Transverse colon (tissue), 4 donors: ENCODE measurements at regions not wholly inside any gene's neighbourhood (a gene's known extent, or its start where the extent isn't known, plus 50 kb on each side); places are given as distances from the start of the nearest gene placed in this dataset.

Experiments
- DNase-seq: peaks from one replicate; pipeline ENCODE4 v3.0.0-alpha.2; 2019
- H3K27ac ChIP-seq, 4 donors: fragments of 200-600 bp; sonication (generic); 2 replicates each; pipeline ENCODE4 v1.5.1; 2016 to 2018; ENCODE audit warnings: inconsistent platforms in 4 of 4
- H3K27me3 ChIP-seq: fragments of 200-600 bp; sonication (generic); 2 replicates; pipeline ENCODE4 v1.5.1; 2017; ENCODE audit warnings: inconsistent platforms
- H3K36me3 ChIP-seq, 4 donors: fragments of 200-600 bp; sonication (generic); 2 replicates each; pipeline ENCODE4 v1.5.1; 2017 to 2019; ENCODE audit warnings: inconsistent platforms in 4 of 4
- H3K4me1 ChIP-seq, 4 donors: fragments of 200-600 bp; sonication (generic); 2 replicates each; pipeline ENCODE4 v1.5.1; 2017 to 2020; ENCODE audit warnings: inconsistent platforms in 4 of 4
- H3K4me3 ChIP-seq, 4 donors: fragments of 200-600 bp; sonication (generic); 1 replicate in 1 of 4; 2 replicates in 3 of 4; pipeline versions ENCODE4 v1.5.1 to v1.6.1; 2017 to 2019; ENCODE audit warnings: inconsistent platforms in 4 of 4
- H3K9me3 ChIP-seq, 2 donors: fragments of 200-600 bp; sonication (generic); 2 replicates each; pipeline ENCODE4 v1.5.1; 2017 to 2019; ENCODE audit warnings: inconsistent platforms in 2 of 2
- EP300 ChIP-seq: sonication (generic); formaldehyde crosslinking; IDR thresholded peaks from one replicate; pipeline ENCODE4 v1.6.1; 2017; ENCODE audit warnings: antibody characterized with exemption, low read depth
- POLR2A ChIP-seq: fragments of 450-650 bp; IDR thresholded peaks from one replicate; pipeline ENCODE4 v1.6.1; 2016; ENCODE audit warnings: antibody characterized with exemption, mild to moderate bottlenecking, moderate library complexity
- POLR2AphosphoS5 ChIP-seq, 3 donors: sonication (generic); formaldehyde crosslinking; IDR thresholded peaks; one replicate each; pipeline ENCODE4 v1.6.1; 2016; ENCODE audit warnings: antibody characterized with exemption in 3 of 3
- WGBS, 2 donors: methylation state at CpG; one replicate each; pipeline ENCODE4 v1.1.5; 2018; ENCODE audit warnings: low coverage in 1 of 2; 5-methylcytosine and 5-hydroxymethylcytosine counted together
- in situ Hi-C, 4 donors: fragments of 200-750 bp; cut with MboI; loops; one replicate each; pipeline versions ENCODE4 v1.15.0 to v1.15.1; 2017; ENCODE audit warnings: low sequenced_read_pairs in 3 of 4, low pct_ligation_motif_present in 1 of 4, low pct_unique_long_range_greater_than_20kb in 1 of 4
- intact Hi-C: fragments of 100-400 bp; cut with DNase I; formaldehyde crosslinking; loops from one replicate; pipeline ENCODE4 v1.15.1; 2023; ENCODE audit warnings: low total_unique reads
- TF ChIP-seq, protein P1 (sequence below), 5 experiments: fragments of 200-600 bp in 3 of 5; fragments of 450-650 bp in 2 of 5; sonication (generic) in 3 of 5; IDR thresholded peaks; 1 replicate in 2 of 5; 2 replicates in 3 of 5; pipeline ENCODE4 v1.5.1; 2016 to 2017; ENCODE audit warnings: antibody characterized with exemption in 5 of 5, inconsistent platforms in 3 of 5, mild to moderate bottlenecking in 2 of 5, moderate library complexity in 1 of 5

DNA sequence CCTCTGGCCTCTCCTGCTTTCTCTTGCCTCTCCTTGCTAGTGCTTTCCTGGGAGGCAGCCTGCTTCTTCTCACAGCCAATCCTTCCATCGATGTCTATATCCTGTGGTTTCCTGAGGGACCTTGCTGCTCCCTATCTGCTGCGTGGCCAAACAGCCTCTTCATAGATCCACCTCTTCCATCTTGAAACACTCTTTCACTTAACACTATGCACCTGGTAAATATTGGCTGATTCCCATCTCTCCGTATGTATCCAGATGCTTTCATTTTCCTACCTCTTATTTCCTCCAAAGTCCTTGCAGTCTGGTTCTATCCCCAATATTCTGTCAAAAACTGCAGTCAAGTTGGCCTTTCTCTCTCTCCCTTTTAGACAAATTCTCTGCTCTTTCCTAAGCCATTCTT, 205.2 kb upstream of the CFAP20DC start:
- in situ Hi-C loops = no loop called here
- H3K4me1 ChIP-seq = no peaks in the 10 kb centered on the region
- H3K27me3 ChIP-seq = no peaks in the 10 kb centered on the region
- intact Hi-C loops = no loop called here
- no peaks in the 10 kb centered on the region for H3K9me3 ChIP-seq
- TF ChIP-seq POLR2A = no peak
- TF ChIP-seq EP300 = no peak
- TF ChIP-seq, protein P1, sequence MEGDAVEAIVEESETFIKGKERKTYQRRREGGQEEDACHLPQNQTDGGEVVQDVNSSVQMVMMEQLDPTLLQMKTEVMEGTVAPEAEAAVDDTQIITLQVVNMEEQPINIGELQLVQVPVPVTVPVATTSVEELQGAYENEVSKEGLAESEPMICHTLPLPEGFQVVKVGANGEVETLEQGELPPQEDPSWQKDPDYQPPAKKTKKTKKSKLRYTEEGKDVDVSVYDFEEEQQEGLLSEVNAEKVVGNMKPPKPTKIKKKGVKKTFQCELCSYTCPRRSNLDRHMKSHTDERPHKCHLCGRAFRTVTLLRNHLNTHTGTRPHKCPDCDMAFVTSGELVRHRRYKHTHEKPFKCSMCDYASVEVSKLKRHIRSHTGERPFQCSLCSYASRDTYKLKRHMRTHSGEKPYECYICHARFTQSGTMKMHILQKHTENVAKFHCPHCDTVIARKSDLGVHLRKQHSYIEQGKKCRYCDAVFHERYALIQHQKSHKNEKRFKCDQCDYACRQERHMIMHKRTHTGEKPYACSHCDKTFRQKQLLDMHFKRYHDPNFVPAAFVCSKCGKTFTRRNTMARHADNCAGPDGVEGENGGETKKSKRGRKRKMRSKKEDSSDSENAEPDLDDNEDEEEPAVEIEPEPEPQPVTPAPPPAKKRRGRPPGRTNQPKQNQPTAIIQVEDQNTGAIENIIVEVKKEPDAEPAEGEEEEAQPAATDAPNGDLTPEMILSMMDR (IDR thresholded peaks at IDR 0.05) = no peak
- TF ChIP-seq POLR2AphosphoS5 (IDR thresholded peaks at IDR 0.05) = no peak
- no peak overlapping the region for H3K4me3 ChIP-seq
- WGBS, 2 donors = 79 to 85% methylated on average over 2 to 3 of the region's 3 CpGs
- no peaks in the 10 kb centered on the region for H3K36me3 ChIP-seq
- no peak overlapping the region for H3K27ac ChIP-seq
- DNase-seq = no peak

DNA sequence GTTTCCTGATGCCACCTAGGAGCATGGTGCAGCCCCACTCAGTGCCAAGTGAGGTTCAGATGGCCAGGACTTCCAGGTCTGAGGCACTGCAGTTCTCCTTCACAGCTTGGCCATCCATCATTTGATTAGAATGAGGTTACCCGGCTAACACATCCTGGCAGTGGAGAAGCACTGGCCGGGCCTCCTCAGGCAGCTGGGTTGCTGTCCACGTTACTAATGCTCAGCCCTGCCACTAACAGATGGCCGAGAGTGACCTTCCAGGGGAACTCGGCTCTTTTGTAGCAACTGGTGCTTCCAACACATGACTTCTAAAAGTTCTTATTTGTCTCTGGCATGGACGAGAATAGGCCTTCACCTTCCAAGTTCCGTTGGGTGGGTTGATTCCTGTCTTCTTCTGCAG, 204.6 kb upstream of the CFAP20DC start:
- Histone ChIP-seq H3K27ac (no peak overlapping the region), H3K4me1 (no peaks in the 10 kb centered on the region), H3K4me3 (no peak overlapping the region), H3K9me3 (no peaks in the 10 kb centered on the region), H3K36me3 (no peaks in the 10 kb centered on the region), H3K27me3 (no peaks in the 10 kb centered on the region)
- in situ Hi-C loops (no loop called here), intact Hi-C loops (no loop called here)
- WGBS, 2 donors = 79 to 87% methylated on average over 3 to 7 of the region's 7 CpGs
- DNase-seq = no peak
- TF ChIP-seq, protein P1 (IDR thresholded peaks at IDR 0.05) = no peak
- TF ChIP-seq POLR2A (no peak), POLR2AphosphoS5 (IDR thresholded peaks at IDR 0.05) (no peak), EP300 (no peak)

DNA sequence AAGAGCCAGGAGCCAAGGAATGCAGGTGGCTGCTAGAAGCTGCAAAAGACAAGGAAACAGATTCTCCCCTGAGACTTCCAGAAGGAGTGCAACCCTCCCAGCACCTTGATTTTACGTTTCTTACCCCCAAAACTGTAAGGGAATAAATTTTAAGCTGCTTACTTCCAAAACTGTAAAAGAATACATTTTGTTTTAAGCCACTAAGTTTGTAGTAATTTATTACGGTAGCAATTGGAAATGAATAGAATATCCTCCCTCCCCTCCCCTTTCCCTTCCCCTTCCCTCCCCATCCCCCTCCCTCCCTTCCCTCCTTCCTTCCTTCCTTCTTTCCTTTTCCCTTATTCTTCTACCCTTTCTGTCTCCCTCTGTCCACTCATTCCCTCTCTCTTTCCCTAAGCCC, 203.7 kb upstream of the CFAP20DC start:
- Histone ChIP-seq H3K36me3 (no peaks in the 10 kb centered on the region), H3K4me3 (no peak overlapping the region), H3K27ac (no peak overlapping the region), H3K27me3 (no peaks in the 10 kb centered on the region), H3K4me1 (no peaks in the 10 kb centered on the region), H3K9me3 (no peaks in the 10 kb centered on the region)
- intact Hi-C loops (no loop called here), in situ Hi-C loops (no loop called here)
- 84 to 90% methylated on average over 2 of the region's 2 CpGs for WGBS, 2 donors
- TF ChIP-seq EP300 (no peak), POLR2AphosphoS5 (IDR thresholded peaks at IDR 0.05) (no peak), POLR2A (no peak)
- TF ChIP-seq, protein P1 (IDR thresholded peaks at IDR 0.05) = no peak
- DNase-seq = no peak

DNA sequence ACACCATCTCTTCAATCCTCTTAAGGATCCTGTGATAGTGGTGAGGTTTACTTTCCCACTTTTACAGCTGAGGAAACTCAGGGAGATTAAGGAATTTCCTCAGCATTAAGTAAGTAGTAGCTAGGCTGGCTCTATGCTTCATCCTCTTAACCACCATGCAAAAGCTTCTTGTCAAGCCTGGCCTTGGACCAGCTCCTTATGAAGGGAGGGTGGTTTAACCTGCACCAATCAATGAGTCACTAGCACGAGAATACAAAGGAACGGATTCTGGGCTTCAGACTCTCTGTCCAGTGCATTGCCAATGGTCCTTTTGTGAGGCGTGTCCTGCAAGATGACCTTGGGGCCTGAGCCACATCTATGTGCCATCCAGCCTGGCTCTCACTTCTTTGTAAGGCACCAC, 202.0 kb upstream of the CFAP20DC start:
- intact Hi-C loops (no loop called here), in situ Hi-C loops (no loop called here)
- 60 to 87% methylated on average over 1 to 3 of the region's 3 CpGs for WGBS, 2 donors
- DNase-seq = no peak
- Histone ChIP-seq H3K27ac (no peak overlapping the region), H3K4me1 (no peaks in the 10 kb centered on the region), H3K4me3 (no peak overlapping the region), H3K27me3 (no peaks in the 10 kb centered on the region), H3K36me3 (no peaks in the 10 kb centered on the region), H3K9me3 (no peaks in the 10 kb centered on the region)
- TF ChIP-seq EP300 (no peak), POLR2AphosphoS5 (IDR thresholded peaks at IDR 0.05) (no peak), POLR2A (no peak)
- TF ChIP-seq, protein P1 (IDR thresholded peaks at IDR 0.05) = no peak
